ENCODE measurements at regions not wholly inside any gene's neighbourhood (a gene's known extent, or its start where the extent isn't known, plus 50 kb on each side); places are given as distances from the start of the nearest gene placed in this dataset.

DNA sequence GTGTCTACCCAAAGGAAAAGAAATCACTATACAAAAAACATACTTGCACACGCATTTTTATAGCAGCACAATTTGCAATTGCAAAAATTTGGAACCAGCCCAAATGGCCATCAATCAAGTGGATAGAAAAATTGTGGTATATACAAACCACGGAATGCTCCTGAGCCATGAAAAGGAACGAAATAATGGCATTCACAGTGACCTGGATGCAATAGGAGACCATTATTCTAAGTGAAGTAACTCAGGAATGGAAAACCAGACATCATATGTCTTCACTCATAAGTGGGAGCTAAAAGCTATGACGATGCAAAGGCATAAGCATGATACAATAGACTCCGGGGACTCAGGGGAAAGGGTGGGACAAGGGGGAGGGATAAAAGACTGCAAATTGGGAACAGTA, 78.4 kb downstream of the ENC1 start (continued):
- no peak for TF ChIP-seq HDAC2 (IDR thresholded peaks at IDR 0.05; ENCODE audit: borderline replicate concordance in 1 of 2, low read depth in 2 of 2, low read length in 2 of 2)

DNA sequence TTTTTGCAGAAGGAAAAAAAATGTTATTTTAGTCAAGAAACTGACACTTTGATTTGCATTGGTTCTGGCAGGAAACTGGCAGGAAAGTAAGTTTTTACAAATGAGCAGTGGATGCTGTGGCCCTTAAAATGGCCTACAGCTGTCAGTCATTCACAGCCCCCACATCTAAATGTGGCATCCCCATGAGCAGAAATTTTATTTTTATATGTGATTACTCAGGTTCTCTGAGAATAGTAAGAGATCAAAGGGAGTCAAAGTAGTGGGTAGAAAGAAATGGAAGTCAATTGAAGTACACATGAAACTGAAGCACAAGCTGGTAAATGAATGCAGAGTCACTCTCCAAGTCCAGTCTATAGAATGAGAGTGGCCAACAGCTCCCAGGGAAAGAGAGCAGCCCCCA, 80.3 kb downstream of the ENC1 start:
- H3K4me3 ChIP-seq (ENCODE audit: extremely low read depth in 1 of 4, insufficient read depth in 2 of 4, low read depth in 3 of 4, low read length in 4 of 4), result no peak overlapping the region
- H3K18ac ChIP-seq (ENCODE audit: extremely low read depth, low read length), result no peak overlapping the region
- DNase-seq (ENCODE audit: low read depth in 1 of 2, low spot score in 2 of 2) (no peak), FAIRE-seq (no peak)
- H3K4ac ChIP-seq (replicated peaks; ENCODE audit: insufficient read length, low read depth, low read length), result no peak overlapping the region
- H2BK20ac ChIP-seq (ENCODE audit: low read length), result no peak overlapping the region
- H2BK120ac ChIP-seq (replicated peaks; ENCODE audit: low read depth, low read length), result no peak overlapping the region
- POLR2A ChIA-PET (ENCODE audit: partially characterized antibody), result no interaction called here
- no peak overlapping the region for H3K14ac ChIP-seq (ENCODE audit: insufficient read length)
- TF ChIP-seq MAFK (IDR thresholded peaks at IDR 0.05; ENCODE audit: low read depth, low read length), result no peak
- TF ChIP-seq SRF (IDR thresholded peaks at IDR 0.05; ENCODE audit: low read depth, low read length), result no peak
- TF ChIP-seq JUN (IDR thresholded peaks at IDR 0.05; ENCODE audit: low read depth, low read length), result no peak
- TF ChIP-seq CEBPB (IDR thresholded peaks at IDR 0.05; ENCODE audit: low read depth, low read length), result no peak
- TF ChIP-seq BRCA1 (IDR thresholded peaks at IDR 0.05; ENCODE audit: low read depth, low read length), result no peak
- no peak for TF ChIP-seq JUND (IDR thresholded peaks at IDR 0.05; ENCODE audit: low read length)
- TF ChIP-seq TCF12 (IDR thresholded peaks at IDR 0.05; ENCODE audit: low read depth, low read length), result no peak
- no peak for TF ChIP-seq TAF1 (IDR thresholded peaks at IDR 0.05; ENCODE audit: low read depth, low read length)
- TF ChIP-seq RXRA (IDR thresholded peaks at IDR 0.05; ENCODE audit: insufficient read depth, low read depth, low read length), result no peak
- H3K4me2 ChIP-seq (ENCODE audit: insufficient read depth in 1 of 2, low read depth in 2 of 2, low read length in 2 of 2), result no peak overlapping the region
- CTCF ChIA-PET (ENCODE audit: partially characterized antibody), result interaction anchor here (0.9 kb wide), 1 partner anchor 44 kb away, joined by 3 read pairs; no protein-coding TSS in a partner anchor
- H3K27ac ChIP-seq (ENCODE audit: low read depth, low read length), result no peak overlapping the region
- H3K4me1 ChIP-seq (replicated peaks in 1 of 4; ENCODE audit: control insufficient read depth in 3 of 4, insufficient read depth in 4 of 4, low read length in 3 of 4), result peaks cover 0 to 3% (median 0%) of the 10 kb centered on the region in 4 experiments; a peak in 1 of 7 replicates
- no peaks in the 10 kb centered on the region for H3K23me2 ChIP-seq (ENCODE audit: low read depth, low read length)
- H2AFZ ChIP-seq (ENCODE audit: low read length), result no peak overlapping the region
- H2BK15ac ChIP-seq (ENCODE audit: low read length), result no peak overlapping the region
- no peak overlapping the region for H2AK5ac ChIP-seq (ENCODE audit: low read depth, low read length)
- H2BK12ac ChIP-seq (ENCODE audit: low read depth, low read length), result no peak overlapping the region
- H4K8ac ChIP-seq (ENCODE audit: extremely low read depth, insufficient read depth, low read length), result no peak overlapping the region
- H4K20me1 ChIP-seq (replicated peaks in 1 of 2; ENCODE audit: control insufficient read depth in 1 of 2, insufficient read depth in 2 of 2, low read length in 2 of 2), result no peaks in the 10 kb centered on the region
- H3K36me3 ChIP-seq (ENCODE audit: control insufficient read depth in 2 of 4, insufficient read depth in 4 of 4, low read length in 3 of 4), result no peaks in the 10 kb centered on the region
- H2BK5ac ChIP-seq (ENCODE audit: low read depth, low read length), result no peak overlapping the region
- H3K9me3 ChIP-seq (ENCODE audit: insufficient read depth in 2 of 2, low read depth in 1 of 2, low read length in 1 of 2), result no peaks in the 10 kb centered on the region
- H4K91ac ChIP-seq (replicated peaks; ENCODE audit: insufficient read length, low read length), result no peak overlapping the region
- no peaks in the 10 kb centered on the region for H3K79me2 ChIP-seq (ENCODE audit: control insufficient read depth in 1 of 2, insufficient read depth in 2 of 2, low read length in 2 of 2)
- no peak overlapping the region for H3K9ac ChIP-seq (replicated peaks in 1 of 4; ENCODE audit: extremely low read depth in 1 of 4, low read depth in 3 of 4, low read length in 3 of 4)
- H3K23ac ChIP-seq (ENCODE audit: insufficient read length), result no peak overlapping the region
- no peak overlapping the region for H3K56ac ChIP-seq (replicated peaks; ENCODE audit: insufficient read length, low read depth, low read length)
- H3K79me1 ChIP-seq (ENCODE audit: low read depth, low read length), result no peaks in the 10 kb centered on the region
- H3K27me3 ChIP-seq (replicated peaks in 1 of 4; ENCODE audit: control insufficient read depth in 3 of 4, extremely low read depth in 1 of 4, insufficient read depth in 3 of 4, low read length in 3 of 4), result 0 out of 7 replicates have a peak, but pooled peaks cover 0 to 3% (median 0%) of the 10 kb centered on the region in 4 experiments
- no peak overlapping the region for H4K5ac ChIP-seq (ENCODE audit: insufficient read length, low read depth, low read length)
